Upper lobe of left lung (tissue), 4 donors: ENCODE measurements at regions not wholly inside any gene's neighbourhood (a gene's known extent, or its start where the extent isn't known, plus 50 kb on each side); places are given as distances from the start of the nearest gene placed in this dataset.

Source experiments
- POLR2A ChIP-seq, 4 donors: fragments of 450-650 bp; IDR thresholded peaks; one replicate each; pipeline ENCODE4 v1.5.1; 2016 to 2017; ENCODE audit warnings: antibody characterized with exemption in 4 of 4, mild to moderate bottlenecking in 2 of 4
- TF ChIP-seq, protein P1 (sequence below), 6 experiments: fragments of 450-650 bp in 4 of 6; fragments of 200-600 bp in 2 of 6; sonication (generic) in 2 of 6; IDR thresholded peaks; one replicate each; pipeline ENCODE4 v1.5.1; 2016 to 2019; ENCODE audit warnings: antibody characterized with exemption in 6 of 6

DNA sequence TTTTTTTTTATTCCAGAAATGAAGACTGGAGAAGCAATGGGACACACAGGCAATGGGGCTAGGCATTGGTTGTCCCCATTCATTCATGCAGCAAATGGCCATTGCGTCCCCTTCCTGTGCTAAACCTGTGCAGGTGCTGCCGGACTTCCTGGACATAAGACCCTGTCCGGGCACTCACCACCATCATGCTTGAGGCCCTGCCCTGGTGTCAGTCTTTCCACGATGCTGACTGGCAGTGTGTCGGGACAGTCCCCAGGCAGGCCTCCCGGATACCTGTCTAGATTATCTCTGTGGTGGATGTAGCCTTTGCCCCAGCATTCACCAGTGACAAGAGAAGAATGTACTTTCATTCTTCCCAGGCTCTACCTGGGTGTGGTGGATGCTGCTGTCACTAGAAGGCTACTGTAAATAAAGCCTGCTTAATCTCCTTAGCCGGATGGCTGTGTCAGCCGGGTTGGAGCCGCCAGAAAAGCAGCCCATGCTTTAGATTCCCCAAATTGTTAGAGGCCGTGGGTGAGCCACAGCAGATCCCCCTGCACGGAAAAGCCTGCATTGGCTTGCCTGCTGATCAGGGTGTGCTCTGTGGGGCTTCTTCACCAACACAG lies 94.5 kb upstream of the PARP11 start:
- TF ChIP-seq, protein P1, sequence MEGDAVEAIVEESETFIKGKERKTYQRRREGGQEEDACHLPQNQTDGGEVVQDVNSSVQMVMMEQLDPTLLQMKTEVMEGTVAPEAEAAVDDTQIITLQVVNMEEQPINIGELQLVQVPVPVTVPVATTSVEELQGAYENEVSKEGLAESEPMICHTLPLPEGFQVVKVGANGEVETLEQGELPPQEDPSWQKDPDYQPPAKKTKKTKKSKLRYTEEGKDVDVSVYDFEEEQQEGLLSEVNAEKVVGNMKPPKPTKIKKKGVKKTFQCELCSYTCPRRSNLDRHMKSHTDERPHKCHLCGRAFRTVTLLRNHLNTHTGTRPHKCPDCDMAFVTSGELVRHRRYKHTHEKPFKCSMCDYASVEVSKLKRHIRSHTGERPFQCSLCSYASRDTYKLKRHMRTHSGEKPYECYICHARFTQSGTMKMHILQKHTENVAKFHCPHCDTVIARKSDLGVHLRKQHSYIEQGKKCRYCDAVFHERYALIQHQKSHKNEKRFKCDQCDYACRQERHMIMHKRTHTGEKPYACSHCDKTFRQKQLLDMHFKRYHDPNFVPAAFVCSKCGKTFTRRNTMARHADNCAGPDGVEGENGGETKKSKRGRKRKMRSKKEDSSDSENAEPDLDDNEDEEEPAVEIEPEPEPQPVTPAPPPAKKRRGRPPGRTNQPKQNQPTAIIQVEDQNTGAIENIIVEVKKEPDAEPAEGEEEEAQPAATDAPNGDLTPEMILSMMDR (IDR thresholded peaks at IDR 0.05) = no peak
- no peak for TF ChIP-seq POLR2A (IDR thresholded peaks at IDR 0.05)
